ENCODE measurements at regions not wholly inside any gene's neighbourhood (a gene's known extent, or its start where the extent isn't known, plus 50 kb on each side); places are given as distances from the start of the nearest gene placed in this dataset.

- 13% methylated on average over 2 of the region's 2 CpGs for WGBS
- Histone ChIP-seq H3K27me3 (no peaks in the 10 kb centered on the region), H3K9me3 (no peaks in the 10 kb centered on the region), H3K36me3 (no peaks in the 10 kb centered on the region), H3K27ac (peak overlapping the region; percentile 79), H3K4me3 (no peak overlapping the region), H3K4me1 (peaks cover 78% of the 10 kb centered on the region)
- no peak for DNase-seq (ENCODE audit: low spot score in 2 of 2)
- no peak for TF ChIP-seq CTCF (IDR thresholded peaks at IDR 0.05)
- TF ChIP-seq POLR2A (IDR thresholded peaks at IDR 0.05), result no peak
- TF ChIP-seq POLR2AphosphoS5 (IDR thresholded peaks at IDR 0.05), result no peak
- TF ChIP-seq EP300 (IDR thresholded peaks at IDR 0.05), result no peak
Observed at GRCh38 chr5:56517011-56517416, 283.9 kb upstream of the ANKRD55 start.

GRCh38 chr5:56516441-56516840 lies 283.3 kb upstream of the ANKRD55 start:
- TF ChIP-seq EP300 (IDR thresholded peaks at IDR 0.05), result no peak
- TF ChIP-seq POLR2A (IDR thresholded peaks at IDR 0.05), result no peak
- TF ChIP-seq POLR2AphosphoS5 (IDR thresholded peaks at IDR 0.05), result no peak
- TF ChIP-seq CTCF (IDR thresholded peaks at IDR 0.05), result no peak
- H3K9me3 ChIP-seq, result no peaks in the 10 kb centered on the region
- WGBS, result 75% methylated on average over 5 of the region's 5 CpGs
- peak overlapping the region; percentile 79 for H3K27ac ChIP-seq
- no peak for DNase-seq (ENCODE audit: low spot score in 2 of 2)
- peaks cover 77% of the 10 kb centered on the region for H3K4me1 ChIP-seq
- H3K27me3 ChIP-seq, result no peaks in the 10 kb centered on the region
- no peaks in the 10 kb centered on the region for H3K36me3 ChIP-seq
- no peak overlapping the region for H3K4me3 ChIP-seq

GRCh38 chr5:56516035-56516434 lies 282.9 kb upstream of the ANKRD55 start:
- H3K27ac ChIP-seq, result peak overlapping the region; percentile 79
- DNase-seq (ENCODE audit: low spot score in 2 of 2), result no peak
- WGBS, result 40% methylated on average over 2 of the region's 2 CpGs
- no peaks in the 10 kb centered on the region for H3K27me3 ChIP-seq
- no peak overlapping the region for H3K4me3 ChIP-seq
- TF ChIP-seq EP300 (IDR thresholded peaks at IDR 0.05) (no peak), POLR2AphosphoS5 (IDR thresholded peaks at IDR 0.05) (no peak), CTCF (IDR thresholded peaks at IDR 0.05) (no peak), POLR2A (IDR thresholded peaks at IDR 0.05) (no peak)
- no peaks in the 10 kb centered on the region for H3K36me3 ChIP-seq
- H3K4me1 ChIP-seq, result peaks cover 75% of the 10 kb centered on the region
- no peaks in the 10 kb centered on the region for H3K9me3 ChIP-seq

GRCh38 chr5:56515011-56515410 lies 281.9 kb upstream of the ANKRD55 start:
- Histone ChIP-seq H3K4me3 (no peak overlapping the region), H3K27me3 (no peaks in the 10 kb centered on the region), H3K36me3 (no peaks in the 10 kb centered on the region), H3K27ac (no peak overlapping the region), H3K4me1 (peaks cover 64% of the 10 kb centered on the region), H3K9me3 (no peaks in the 10 kb centered on the region)
- DNase-seq (ENCODE audit: low spot score in 2 of 2), result no peak
- TF ChIP-seq EP300 (IDR thresholded peaks at IDR 0.05) (no peak), CTCF (IDR thresholded peaks at IDR 0.05) (no peak), POLR2AphosphoS5 (IDR thresholded peaks at IDR 0.05) (no peak), POLR2A (IDR thresholded peaks at IDR 0.05) (no peak)
- 61% methylated on average over 8 of the region's 8 CpGs for WGBS

GRCh38 chr5:56514245-56514644 lies 281.1 kb upstream of the ANKRD55 start:
- TF ChIP-seq POLR2A (IDR thresholded peaks at IDR 0.05) (no peak), EP300 (IDR thresholded peaks at IDR 0.05) (no peak), CTCF (IDR thresholded peaks at IDR 0.05) (no peak), POLR2AphosphoS5 (IDR thresholded peaks at IDR 0.05) (no peak)
- no peaks in the 10 kb centered on the region for H3K27me3 ChIP-seq
- peaks cover 57% of the 10 kb centered on the region for H3K4me1 ChIP-seq
- no peak overlapping the region for H3K27ac ChIP-seq
- H3K9me3 ChIP-seq, result no peaks in the 10 kb centered on the region
- WGBS, result 55% methylated on average over 4 of the region's 4 CpGs
- H3K4me3 ChIP-seq, result no peak overlapping the region
- DNase-seq (ENCODE audit: low spot score in 2 of 2), result no peak
- H3K36me3 ChIP-seq, result no peaks in the 10 kb centered on the region

All from suprapubic skin (tissue), 4 donors.